Skeletal muscle satellite cell (primary cell): ENCODE measurements at regions not wholly inside any gene's neighbourhood (a gene's known extent, or its start where the extent isn't known, plus 50 kb on each side); places are given as distances from the start of the nearest gene placed in this dataset.

ENCODE experiments used
- H3K27me3 ChIP-seq: 2 replicates; pipeline ENCODE4 v1.7.0; 2013; ENCODE audit warnings: low read length; ENCODE audit not compliant: control insufficient read depth, insufficient read depth
- H3K36me3 ChIP-seq: 2 replicates; pipeline ENCODE4 v1.7.0; 2013; ENCODE audit warnings: mild to moderate bottlenecking, control low read depth, low read length; ENCODE audit not compliant: insufficient read depth
- H3K4me1 ChIP-seq: 2 replicates; pipeline ENCODE4 v1.7.0; 2013; ENCODE audit warnings: low read length; ENCODE audit not compliant: control insufficient read depth, insufficient read depth
- H3K4me2 ChIP-seq: 2 replicates; pipeline ENCODE4 v1.7.0; 2013; ENCODE audit warnings: mild to moderate bottlenecking, low read length
- H3K4me3 ChIP-seq: 2 replicates; pipeline ENCODE4 v1.7.0; 2013; ENCODE audit warnings: low read length
- H3K9ac ChIP-seq: 2 replicates; pipeline ENCODE4 v1.7.0; 2013; ENCODE audit warnings: mild to moderate bottlenecking, low read depth, low read length, moderate library complexity
- H3K9me3 ChIP-seq: replicated peaks from 2 replicates; pipeline ENCODE4 v1.7.0; 2013; ENCODE audit warnings: mild to moderate bottlenecking, control low read depth, low read length

DNA sequence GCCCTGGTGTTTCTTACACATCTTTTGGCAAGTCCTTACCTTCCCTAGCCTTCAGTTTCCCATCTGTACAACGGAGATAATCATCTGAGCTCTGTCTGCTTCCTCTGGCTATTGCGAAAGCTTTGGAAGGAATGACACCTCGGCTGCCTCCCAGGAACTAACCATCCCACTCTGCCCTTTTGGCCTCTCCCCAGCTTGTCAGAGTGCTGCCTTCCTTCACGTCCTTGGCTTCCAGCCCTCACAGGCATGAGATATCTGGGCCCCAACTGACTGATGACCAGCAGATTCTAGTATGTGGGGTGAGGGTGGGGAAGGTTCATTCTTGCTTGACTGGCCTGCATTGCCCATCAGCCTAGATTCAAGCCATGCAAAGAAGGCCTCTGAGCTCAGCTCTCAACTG, 253.1 kb upstream of the FGGY start:
- H3K4me3 ChIP-seq = no peak overlapping the region
- H3K27me3 ChIP-seq = no peaks in the 10 kb centered on the region
- peak overlapping the region; percentile 8 for H3K4me2 ChIP-seq
- H3K9me3 ChIP-seq = no peaks in the 10 kb centered on the region
- H3K9ac ChIP-seq = no peak overlapping the region
- no peaks in the 10 kb centered on the region for H3K36me3 ChIP-seq
- peaks cover 11% of the 10 kb centered on the region for H3K4me1 ChIP-seq

DNA sequence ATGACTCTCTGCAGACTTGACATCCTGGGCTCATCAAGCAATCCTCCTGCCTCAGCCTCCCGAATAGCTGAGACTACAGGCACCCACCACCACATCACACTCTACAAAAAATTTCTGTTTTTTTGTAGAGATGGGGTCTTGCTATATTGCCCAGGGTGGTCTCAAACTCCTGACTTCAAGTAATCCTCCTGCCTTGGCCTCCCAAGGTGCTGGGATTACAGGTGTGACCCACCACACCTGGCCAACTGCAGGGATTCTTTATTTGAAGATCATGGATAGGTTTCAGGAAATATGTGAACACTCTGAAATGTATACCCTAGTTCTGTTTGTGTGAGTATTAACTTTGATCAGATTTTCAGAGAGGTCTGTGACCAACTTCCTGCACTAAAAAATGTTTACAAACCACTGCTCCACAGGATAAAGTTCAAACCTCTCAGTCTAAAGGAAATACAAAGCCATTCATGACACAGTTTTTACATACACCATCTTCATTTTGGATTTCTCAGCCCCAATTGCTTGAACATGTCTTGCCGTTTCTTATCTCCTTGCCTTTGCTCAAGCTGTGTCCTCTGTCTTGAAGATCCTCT, 252.3 kb upstream of the FGGY start:
- Histone ChIP-seq H3K4me2 (no peak overlapping the region), H3K4me1 (peaks cover 11% of the 10 kb centered on the region), H3K4me3 (no peak overlapping the region), H3K9me3 (no peaks in the 10 kb centered on the region), H3K9ac (no peak overlapping the region), H3K27me3 (no peaks in the 10 kb centered on the region), H3K36me3 (no peaks in the 10 kb centered on the region)

DNA sequence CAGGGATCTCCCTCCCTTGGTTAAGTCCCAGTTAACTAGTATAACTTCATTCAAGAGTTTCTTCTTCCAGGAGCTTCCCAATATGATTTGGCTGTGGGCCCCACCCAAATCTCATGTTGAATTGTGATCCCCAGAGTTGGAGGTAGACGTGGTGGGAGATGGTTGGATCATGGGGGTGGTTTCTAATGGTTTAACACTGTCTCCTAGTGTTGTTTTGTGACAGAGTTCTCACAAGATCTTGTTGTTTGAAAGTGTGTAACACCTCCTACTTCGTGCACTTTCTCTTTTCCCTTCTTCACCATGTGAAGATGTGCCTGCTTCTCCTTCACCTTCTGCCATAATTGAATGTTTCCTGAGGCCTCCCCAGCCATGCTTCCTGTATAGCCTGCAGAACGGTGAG, 251.8 kb upstream of the FGGY start:
- peaks cover 11% of the 10 kb centered on the region for H3K4me1 ChIP-seq
- H3K9me3 ChIP-seq = no peaks in the 10 kb centered on the region
- H3K4me3 ChIP-seq = no peak overlapping the region
- no peaks in the 10 kb centered on the region for H3K27me3 ChIP-seq
- H3K4me2 ChIP-seq = no peak overlapping the region
- H3K36me3 ChIP-seq = no peaks in the 10 kb centered on the region
- H3K9ac ChIP-seq = no peak overlapping the region

DNA sequence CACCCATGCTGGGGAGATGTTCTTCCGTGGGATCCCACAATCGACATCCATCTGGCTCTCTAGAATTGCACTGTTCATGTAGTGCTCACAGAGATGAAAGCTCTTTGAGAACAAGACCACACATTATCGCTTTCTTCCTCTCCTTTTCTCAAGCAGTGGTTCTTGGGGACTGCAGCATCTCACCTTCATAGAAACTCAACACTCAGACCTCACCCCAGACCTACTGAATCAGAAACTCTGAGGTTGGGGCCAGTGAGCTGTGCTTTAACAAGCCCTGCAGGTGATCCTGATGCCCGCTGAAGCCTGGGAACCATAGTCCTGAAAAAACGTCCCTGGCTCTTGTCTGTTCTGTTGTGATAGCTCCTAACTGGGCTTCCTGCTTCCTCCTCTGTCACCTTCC, 251.3 kb upstream of the FGGY start:
- Histone ChIP-seq H3K36me3 (no peaks in the 10 kb centered on the region), H3K9ac (no peak overlapping the region), H3K4me3 (no peak overlapping the region), H3K4me1 (peaks cover 11% of the 10 kb centered on the region), H3K9me3 (no peaks in the 10 kb centered on the region), H3K27me3 (no peaks in the 10 kb centered on the region), H3K4me2 (no peak overlapping the region)

DNA sequence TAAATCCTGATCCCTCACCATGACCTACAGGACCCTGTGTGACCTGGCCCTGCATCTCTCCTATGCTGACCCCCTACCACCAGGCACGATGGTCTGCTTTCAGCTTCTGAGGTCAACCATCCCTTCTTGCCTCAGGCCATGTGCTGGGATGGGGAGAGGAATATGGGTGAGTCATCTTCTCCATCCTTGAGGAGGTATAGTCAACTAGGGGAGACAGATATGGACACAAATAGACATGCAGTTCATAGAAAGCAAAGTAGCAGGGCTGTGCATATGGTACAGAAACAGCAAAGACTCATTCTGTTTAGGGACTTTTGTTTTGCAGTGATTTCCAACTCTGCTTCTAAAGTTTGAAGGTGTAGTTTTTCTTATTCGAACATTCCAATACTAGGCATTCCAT, 250.8 kb upstream of the FGGY start:
- Histone ChIP-seq H3K27me3 (no peaks in the 10 kb centered on the region), H3K36me3 (no peaks in the 10 kb centered on the region), H3K9me3 (no peaks in the 10 kb centered on the region), H3K9ac (no peak overlapping the region), H3K4me3 (no peak overlapping the region), H3K4me2 (no peak overlapping the region), H3K4me1 (peaks cover 11% of the 10 kb centered on the region)

DNA sequence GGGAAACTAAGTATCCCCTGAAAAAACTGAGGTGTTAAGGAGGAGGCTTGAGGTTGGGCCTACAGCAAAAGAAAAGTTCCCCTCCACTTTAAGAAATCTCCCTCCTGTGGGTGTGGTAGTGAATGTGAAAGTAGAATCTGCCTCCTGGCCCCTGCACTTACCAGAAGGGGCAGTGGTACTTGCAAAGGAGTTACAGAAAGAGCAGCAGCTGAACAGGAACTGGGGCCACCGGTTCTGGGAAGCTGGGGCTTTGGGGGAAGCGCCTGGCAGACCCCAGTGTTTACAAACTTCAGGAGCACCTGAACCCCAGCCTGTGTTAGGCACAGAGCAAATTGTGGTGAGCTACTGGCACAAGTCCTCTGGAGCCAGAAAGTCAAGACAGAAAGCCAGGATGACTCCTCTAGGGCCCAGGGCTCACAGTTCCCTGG, 250.2 kb upstream of the FGGY start:
- Histone ChIP-seq H3K4me2 (no peak overlapping the region), H3K4me3 (no peak overlapping the region)

DNA sequence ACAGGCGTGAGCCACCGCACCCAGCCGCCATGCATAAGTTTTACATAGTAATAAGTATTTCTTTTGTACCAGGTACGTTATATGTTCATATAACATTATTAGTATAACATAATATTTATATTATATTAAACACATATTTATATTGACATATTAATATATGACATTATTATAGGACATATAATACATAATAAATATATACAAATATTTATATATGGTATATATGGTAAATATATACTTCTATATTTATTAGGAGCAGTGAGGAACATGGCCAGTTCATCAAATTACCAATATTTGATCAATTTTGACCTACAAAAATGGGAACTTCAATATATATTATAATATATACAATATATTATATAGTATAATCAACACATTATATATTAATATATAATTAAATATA, 245.9 kb upstream of the FGGY start:
- no peak overlapping the region for H3K9ac ChIP-seq
- no peak overlapping the region for H3K4me3 ChIP-seq
- no peaks in the 10 kb centered on the region for H3K36me3 ChIP-seq
- no peak overlapping the region for H3K4me2 ChIP-seq
- no peaks in the 10 kb centered on the region for H3K27me3 ChIP-seq
- no peaks in the 10 kb centered on the region for H3K9me3 ChIP-seq
- H3K4me1 ChIP-seq = no peaks in the 10 kb centered on the region

More for the DNA sequence above, 250.2 kb upstream of the FGGY start:
- peaks cover 11% of the 10 kb centered on the region for H3K4me1 ChIP-seq
- no peaks in the 10 kb centered on the region for H3K9me3 ChIP-seq
- no peaks in the 10 kb centered on the region for H3K27me3 ChIP-seq
- no peaks in the 10 kb centered on the region for H3K36me3 ChIP-seq
- no peak overlapping the region for H3K9ac ChIP-seq

DNA sequence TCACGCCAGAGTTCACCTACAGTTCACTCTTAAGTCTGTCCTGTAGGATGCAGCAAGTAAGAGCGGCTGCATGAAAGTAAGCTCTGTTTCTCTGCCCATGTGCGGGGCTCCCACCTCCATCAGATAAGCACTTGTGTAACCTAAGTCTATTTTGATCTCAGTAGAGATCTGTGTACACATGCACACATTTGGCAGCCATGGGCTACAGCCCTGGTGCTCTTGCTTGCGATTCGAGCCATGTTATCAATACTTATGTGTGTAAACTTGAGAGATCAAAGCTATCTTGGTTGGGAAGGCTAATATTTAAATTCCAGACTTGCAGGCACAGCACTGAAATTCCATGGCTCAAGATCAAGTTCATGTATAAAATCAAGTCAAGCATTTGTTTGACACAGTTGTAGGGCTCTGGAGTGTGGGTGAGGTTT, 244.7 kb upstream of the FGGY start:
- Histone ChIP-seq H3K9me3 (no peaks in the 10 kb centered on the region), H3K4me2 (no peak overlapping the region), H3K36me3 (no peaks in the 10 kb centered on the region), H3K27me3 (no peaks in the 10 kb centered on the region), H3K4me1 (no peaks in the 10 kb centered on the region), H3K9ac (no peak overlapping the region), H3K4me3 (no peak overlapping the region)

DNA sequence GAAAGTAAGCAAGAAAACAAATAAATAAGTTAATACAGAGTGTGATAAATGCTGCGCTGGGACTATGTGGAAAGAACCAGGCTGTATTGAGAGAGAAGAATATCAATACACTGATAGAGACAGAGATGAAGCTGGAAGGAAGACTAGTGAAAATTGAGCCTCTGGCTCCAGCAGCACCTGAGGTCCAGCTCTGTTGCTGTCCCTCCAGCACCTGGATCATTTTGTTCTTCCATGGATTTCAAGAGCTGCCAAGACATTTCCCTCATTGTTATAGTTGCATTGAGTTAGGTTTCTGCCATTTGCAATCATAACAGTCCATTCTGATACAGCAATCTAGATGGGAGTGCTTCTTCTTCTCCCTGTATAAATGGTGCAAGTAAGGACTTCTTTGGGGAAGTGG, 242.7 kb upstream of the FGGY start:
- no peak overlapping the region for H3K9ac ChIP-seq
- H3K36me3 ChIP-seq = no peaks in the 10 kb centered on the region
- H3K4me2 ChIP-seq = no peak overlapping the region
- no peak overlapping the region for H3K4me3 ChIP-seq
- H3K9me3 ChIP-seq = no peaks in the 10 kb centered on the region
- H3K4me1 ChIP-seq = peaks cover 4% of the 10 kb centered on the region
- no peaks in the 10 kb centered on the region for H3K27me3 ChIP-seq

DNA sequence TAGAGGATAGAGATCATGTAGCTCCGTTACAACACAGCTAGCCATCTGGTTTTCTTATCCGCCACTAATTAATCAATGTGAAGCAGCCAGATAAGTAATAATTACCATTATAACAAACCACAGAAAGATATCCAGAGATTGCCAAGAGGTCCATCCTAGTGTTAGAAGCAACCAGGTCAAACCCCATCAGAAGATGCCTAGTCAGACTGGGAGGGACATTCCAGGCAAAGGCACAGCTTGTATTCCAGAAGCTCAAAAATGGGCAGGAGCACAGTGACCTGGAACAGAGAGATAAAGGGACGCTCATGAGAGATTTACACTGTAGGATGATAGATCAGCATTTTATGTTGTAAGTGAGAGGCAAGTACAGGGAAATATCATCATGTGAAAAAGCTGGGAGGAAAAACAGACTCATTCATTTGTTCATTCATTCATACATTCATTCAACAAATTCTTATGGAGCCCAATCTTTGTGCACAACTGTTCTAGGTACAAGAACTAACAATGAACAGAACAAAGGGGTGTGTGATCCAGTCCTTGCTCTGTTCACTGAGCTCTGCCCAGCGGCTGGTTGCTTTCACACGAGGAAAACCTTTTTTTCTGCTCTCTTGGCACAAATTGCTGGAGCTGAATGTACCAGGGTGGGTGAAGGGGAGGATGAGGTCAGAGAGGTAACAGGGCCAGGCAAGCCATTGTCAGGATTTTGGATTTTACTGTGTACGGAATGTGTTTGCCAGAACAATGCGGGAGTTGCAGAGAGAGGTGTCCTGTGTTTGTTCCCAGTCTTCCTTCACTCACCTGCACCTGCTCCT, 240.8 kb upstream of the FGGY start:
- Histone ChIP-seq H3K9ac (no peak overlapping the region), H3K4me2 (no peak overlapping the region), H3K9me3 (no peaks in the 10 kb centered on the region), H3K27me3 (no peaks in the 10 kb centered on the region), H3K36me3 (no peaks in the 10 kb centered on the region), H3K4me3 (no peak overlapping the region), H3K4me1 (peaks cover 4% of the 10 kb centered on the region)

DNA sequence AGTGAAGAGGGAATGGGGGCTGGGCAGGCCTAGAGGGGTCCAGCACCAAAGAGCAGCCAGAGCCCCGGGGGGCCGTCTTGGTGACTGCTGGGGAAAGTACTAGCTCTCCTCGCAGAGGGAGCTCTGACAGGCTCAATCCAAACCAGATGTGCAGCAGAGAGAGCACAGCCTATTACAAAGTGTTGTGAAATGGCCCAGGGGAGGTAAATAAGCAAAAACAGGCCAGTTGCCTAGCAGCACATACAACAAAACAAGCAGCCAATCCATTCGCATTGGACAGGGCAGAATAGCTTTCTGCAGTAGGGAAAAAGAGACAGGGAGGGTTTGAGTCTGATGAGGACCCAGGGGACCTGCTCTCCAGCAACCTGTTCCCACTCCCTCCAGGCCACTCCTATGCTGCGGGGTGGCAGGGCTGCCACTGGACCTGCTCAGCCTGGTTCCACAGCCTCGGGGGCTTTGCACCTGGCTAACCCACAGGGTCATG, 239.6 kb upstream of the FGGY start:
- H3K36me3 ChIP-seq = no peaks in the 10 kb centered on the region
- no peaks in the 10 kb centered on the region for H3K27me3 ChIP-seq
- no peaks in the 10 kb centered on the region for H3K9me3 ChIP-seq
- no peak overlapping the region for H3K4me3 ChIP-seq
- H3K4me1 ChIP-seq = peaks cover 6% of the 10 kb centered on the region
- no peak overlapping the region for H3K9ac ChIP-seq
- no peak overlapping the region for H3K4me2 ChIP-seq

DNA sequence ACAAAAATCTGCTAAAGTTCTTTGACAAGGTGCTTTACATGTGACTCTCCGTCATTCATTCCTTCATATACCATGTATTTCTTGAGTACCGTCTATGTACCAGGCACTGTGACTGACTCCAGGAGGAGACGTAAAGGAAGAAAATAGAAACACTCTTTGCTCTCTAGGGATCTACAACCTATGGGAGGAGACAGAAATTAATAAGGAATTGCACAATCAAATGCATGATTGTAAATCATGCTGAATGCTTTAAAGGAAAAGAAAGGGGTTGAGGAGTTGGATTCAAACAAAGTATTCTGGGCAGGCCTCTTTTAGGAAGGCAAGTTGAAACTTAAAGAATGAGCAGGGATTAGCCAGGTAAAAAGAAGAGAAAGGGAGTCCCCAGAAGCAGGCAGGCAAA, 239.1 kb upstream of the FGGY start:
- Histone ChIP-seq H3K4me2 (no peak overlapping the region), H3K36me3 (no peaks in the 10 kb centered on the region), H3K9me3 (no peaks in the 10 kb centered on the region), H3K4me3 (no peak overlapping the region), H3K4me1 (peaks cover 12% of the 10 kb centered on the region), H3K9ac (no peak overlapping the region), H3K27me3 (no peaks in the 10 kb centered on the region)
